ENCODE measurements at regions not wholly inside any gene's neighbourhood (a gene's known extent, or its start where the extent isn't known, plus 50 kb on each side); places are given as distances from the start of the nearest gene placed in this dataset.
A peak's percentile ranks its signal among the peaks of the same experiment; 100 is the strongest.

GRCh38 chr19:33887891-33888290 lies 91.2 kb downstream of the KCTD15 start:
- Mint-ChIP-seq H3K27ac (no peak overlapping the region), H3K4me1 (ENCODE audit: low read depth) (no peaks in the 10 kb centered on the region), H3K4me3 (no peak overlapping the region)

GRCh38 chr19:33888665-33889064 lies 92.0 kb downstream of the KCTD15 start:
- no peaks in the 10 kb centered on the region for H3K36me3 Mint-ChIP-seq (ENCODE audit: low read depth)
- H3K27me3 Mint-ChIP-seq (ENCODE audit: low read depth): no peaks in the 10 kb centered on the region
- no peak overlapping the region for H3K4me3 Mint-ChIP-seq
- H3K27ac Mint-ChIP-seq: no peak overlapping the region
- no peaks in the 10 kb centered on the region for H3K4me1 Mint-ChIP-seq (ENCODE audit: low read depth)
- no peaks in the 10 kb centered on the region for H3K9me3 Mint-ChIP-seq

More at GRCh38 chr19:33887891-33888290, 91.2 kb downstream of the KCTD15 start:
- Mint-ChIP-seq H3K27me3 (ENCODE audit: low read depth) (no peaks in the 10 kb centered on the region), H3K9me3 (no peaks in the 10 kb centered on the region), H3K36me3 (ENCODE audit: low read depth) (no peaks in the 10 kb centered on the region)

- H3K4me1 Mint-ChIP-seq (ENCODE audit: low read depth): no peaks in the 10 kb centered on the region
These were observed 93.9 kb downstream of the KCTD15 start for GRCh38 chr19:33890569-33890968.

GRCh38 chr19:33891773-33892172 lies 95.1 kb downstream of the KCTD15 start:
- Mint-ChIP-seq H3K27me3 (ENCODE audit: low read depth) (no peaks in the 10 kb centered on the region), H3K9me3 (no peaks in the 10 kb centered on the region), H3K4me1 (ENCODE audit: low read depth) (no peaks in the 10 kb centered on the region), H3K27ac (no peak overlapping the region), H3K36me3 (ENCODE audit: low read depth) (no peaks in the 10 kb centered on the region), H3K4me3 (no peak overlapping the region)

More at GRCh38 chr19:33890569-33890968, 93.9 kb downstream of the KCTD15 start:
- Mint-ChIP-seq H3K9me3 (no peaks in the 10 kb centered on the region), H3K27ac (no peak overlapping the region), H3K36me3 (ENCODE audit: low read depth) (no peaks in the 10 kb centered on the region), H3K4me3 (no peak overlapping the region), H3K27me3 (ENCODE audit: low read depth) (no peaks in the 10 kb centered on the region)

- Mint-ChIP-seq H3K4me3 (no peak overlapping the region), H3K27ac (no peak overlapping the region), H3K27me3 (ENCODE audit: low read depth) (no peaks in the 10 kb centered on the region), H3K9me3 (peaks cover 17% of the 10 kb centered on the region), H3K4me1 (ENCODE audit: low read depth) (no peaks in the 10 kb centered on the region), H3K36me3 (ENCODE audit: low read depth) (no peaks in the 10 kb centered on the region)
These were observed 98.1 kb downstream of the KCTD15 start for GRCh38 chr19:33894787-33895186.

- H3K4me1 Mint-ChIP-seq (ENCODE audit: low read depth): no peaks in the 10 kb centered on the region
- no peaks in the 10 kb centered on the region for H3K36me3 Mint-ChIP-seq (ENCODE audit: low read depth)
- H3K4me3 Mint-ChIP-seq: no peak overlapping the region
- H3K9me3 Mint-ChIP-seq: peaks cover 17% of the 10 kb centered on the region
- no peak overlapping the region for H3K27ac Mint-ChIP-seq
- no peaks in the 10 kb centered on the region for H3K27me3 Mint-ChIP-seq (ENCODE audit: low read depth)
These were observed 98.7 kb downstream of the KCTD15 start for GRCh38 chr19:33895366-33895765.

- Mint-ChIP-seq H3K27me3 (ENCODE audit: low read depth) (peaks cover 4% of the 10 kb centered on the region), H3K4me3 (no peak overlapping the region), H3K4me1 (ENCODE audit: low read depth) (no peaks in the 10 kb centered on the region), H3K27ac (no peak overlapping the region), H3K9me3 (peaks cover 17% of the 10 kb centered on the region), H3K36me3 (ENCODE audit: low read depth) (no peaks in the 10 kb centered on the region)
These were observed 101.5 kb downstream of the KCTD15 start for GRCh38 chr19:33898062-33898677.

GRCh38 chr19:33900817-33901216 lies 104.1 kb downstream of the KCTD15 start:
- peaks cover 26% of the 10 kb centered on the region for H3K27me3 Mint-ChIP-seq (ENCODE audit: low read depth)
- H3K4me1 Mint-ChIP-seq (ENCODE audit: low read depth): peaks cover 2% of the 10 kb centered on the region
- H3K27ac Mint-ChIP-seq: no peak overlapping the region
- H3K4me3 Mint-ChIP-seq: no peak overlapping the region
- no peaks in the 10 kb centered on the region for H3K36me3 Mint-ChIP-seq (ENCODE audit: low read depth)
- H3K9me3 Mint-ChIP-seq: peaks cover 17% of the 10 kb centered on the region

- H3K4me1 Mint-ChIP-seq (ENCODE audit: low read depth): peaks cover 2% of the 10 kb centered on the region
- no peaks in the 10 kb centered on the region for H3K36me3 Mint-ChIP-seq (ENCODE audit: low read depth)
- H3K27me3 Mint-ChIP-seq (ENCODE audit: low read depth): peaks cover 31% of the 10 kb centered on the region
- H3K27ac Mint-ChIP-seq: no peak overlapping the region
- peaks cover 15% of the 10 kb centered on the region for H3K9me3 Mint-ChIP-seq
- H3K4me3 Mint-ChIP-seq: no peak overlapping the region
These were observed 105.7 kb downstream of the KCTD15 start for GRCh38 chr19:33902395-33902794.

GRCh38 chr19:33902802-33903488 lies 106.3 kb downstream of the KCTD15 start:
- H3K4me3 Mint-ChIP-seq: no peak overlapping the region
- no peak overlapping the region for H3K27ac Mint-ChIP-seq
- peaks cover 10% of the 10 kb centered on the region for H3K9me3 Mint-ChIP-seq
- H3K27me3 Mint-ChIP-seq (ENCODE audit: low read depth): peaks cover 37% of the 10 kb centered on the region
- H3K36me3 Mint-ChIP-seq (ENCODE audit: low read depth): no peaks in the 10 kb centered on the region
- peaks cover 2% of the 10 kb centered on the region for H3K4me1 Mint-ChIP-seq (ENCODE audit: low read depth)

GRCh38 chr19:33903489-33903850 lies 106.8 kb downstream of the KCTD15 start:
- Mint-ChIP-seq H3K36me3 (ENCODE audit: low read depth) (no peaks in the 10 kb centered on the region), H3K27me3 (ENCODE audit: low read depth) (peaks cover 42% of the 10 kb centered on the region), H3K27ac (no peak overlapping the region), H3K9me3 (peaks cover 5% of the 10 kb centered on the region), H3K4me3 (no peak overlapping the region), H3K4me1 (ENCODE audit: low read depth) (peaks cover 2% of the 10 kb centered on the region)

- Mint-ChIP-seq H3K36me3 (ENCODE audit: low read depth) (no peaks in the 10 kb centered on the region), H3K9me3 (no peaks in the 10 kb centered on the region), H3K4me1 (ENCODE audit: low read depth) (peaks cover 2% of the 10 kb centered on the region), H3K27ac (no peak overlapping the region), H3K27me3 (ENCODE audit: low read depth) (peaks cover 48% of the 10 kb centered on the region), H3K4me3 (no peak overlapping the region)
These were observed 108.0 kb downstream of the KCTD15 start for GRCh38 chr19:33904681-33905080.

- Mint-ChIP-seq H3K4me1 (ENCODE audit: low read depth) (peaks cover 2% of the 10 kb centered on the region), H3K4me3 (peak overlapping the region; percentile 46), H3K9me3 (no peaks in the 10 kb centered on the region), H3K27ac (no peak overlapping the region), H3K36me3 (ENCODE audit: low read depth) (no peaks in the 10 kb centered on the region), H3K27me3 (ENCODE audit: low read depth) (peaks cover 48% of the 10 kb centered on the region)
These were observed 108.8 kb downstream of the KCTD15 start for GRCh38 chr19:33905473-33905936.

- Mint-ChIP-seq H3K4me1 (ENCODE audit: low read depth) (peaks cover 2% of the 10 kb centered on the region), H3K27ac (no peak overlapping the region), H3K4me3 (no peak overlapping the region), H3K36me3 (ENCODE audit: low read depth) (no peaks in the 10 kb centered on the region), H3K9me3 (no peaks in the 10 kb centered on the region), H3K27me3 (ENCODE audit: low read depth) (peaks cover 48% of the 10 kb centered on the region)
These were observed 109.4 kb downstream of the KCTD15 start for GRCh38 chr19:33905937-33906577.

Measured in T-helper 1 cell treated with Interleukin-12 subunit alpha and Interleukin-12 subunit beta and Interleukin-4 antibody, amounts not matched to agents 30 μg/mL and 1 μg/mL, for 36 hours (primary cell).